HFF-Myc (cell line): ENCODE measurements at regions not wholly inside any gene's neighbourhood (a gene's known extent, or its start where the extent isn't known, plus 50 kb on each side); places are given as distances from the start of the nearest gene placed in this dataset.
A peak's percentile ranks its signal among the peaks of the same experiment; 100 is the strongest.
"Not testable (repeated sequence)": the region's sequence is repeated elsewhere in the genome, so short reads cannot be mapped to it uniquely, and the experiment has no call there.

Experiments used
- DNase-seq: peaks from one replicate; pipeline ENCODE4 v3.0.0-alpha.2; 2011; ENCODE audit warnings: low read depth; ENCODE audit errors: extremely low read depth
- H3K4me3 ChIP-seq: replicated peaks from 2 replicates; pipeline ENCODE4 v1.5.1; 2011; ENCODE audit warnings: low read depth, mild to moderate bottlenecking, control low read depth, low read length
- CTCF ChIP-seq: IDR thresholded peaks from 2 replicates; pipeline ENCODE4 v1.5.1; 2012; ENCODE audit warnings: mild to moderate bottlenecking, low read depth, low read length, control low read depth; ENCODE audit errors: missing control alignments

GRCh38 chr10:114714281-114714741 is 56.2 kb upstream of the ABLIM1 start:
- peak; percentile 96 for DNase-seq
- no peak overlapping the region for H3K4me3 ChIP-seq
- no peak for TF ChIP-seq CTCF

- DNase-seq: no peak
- no peak for TF ChIP-seq CTCF
- no peak overlapping the region for H3K4me3 ChIP-seq
These were observed 57.1 kb upstream of the ABLIM1 start for GRCh38 chr10:114715171-114715670.

- DNase-seq: no peak
- H3K4me3 ChIP-seq: no peak overlapping the region
- no peak for TF ChIP-seq CTCF
These were observed 58.8 kb upstream of the ABLIM1 start for GRCh38 chr10:114716811-114717404.

- DNase-seq, H3K4me3 ChIP-seq: not testable (repeated sequence)
These were observed 59.8 kb upstream of the ABLIM1 start for GRCh38 chr10:114717881-114718280.

- no peak overlapping the region for H3K4me3 ChIP-seq
- TF ChIP-seq CTCF: no peak
- DNase-seq: no peak
These were observed 60.3 kb upstream of the ABLIM1 start for GRCh38 chr10:114718374-114718773.

GRCh38 chr10:114719311-114719710 is 61.2 kb upstream of the ABLIM1 start:
- DNase-seq: no peak
- no peak overlapping the region for H3K4me3 ChIP-seq
- no peak for TF ChIP-seq CTCF

- H3K4me3 ChIP-seq, DNase-seq: not testable (repeated sequence)
These were observed 61.9 kb upstream of the ABLIM1 start for GRCh38 chr10:114720023-114720422.

GRCh38 chr10:114720685-114721278 is 62.7 kb upstream of the ABLIM1 start:
- DNase-seq: no peak
- TF ChIP-seq CTCF: no peak
- no peak overlapping the region for H3K4me3 ChIP-seq

GRCh38 chr10:114722136-114722535 is 64.1 kb upstream of the ABLIM1 start:
- not testable (repeated sequence) for DNase-seq, H3K4me3 ChIP-seq
